ENCODE measurements at regions not wholly inside any gene's neighbourhood (a gene's known extent, or its start where the extent isn't known, plus 50 kb on each side); places are given as distances from the start of the nearest gene placed in this dataset.

DNA sequence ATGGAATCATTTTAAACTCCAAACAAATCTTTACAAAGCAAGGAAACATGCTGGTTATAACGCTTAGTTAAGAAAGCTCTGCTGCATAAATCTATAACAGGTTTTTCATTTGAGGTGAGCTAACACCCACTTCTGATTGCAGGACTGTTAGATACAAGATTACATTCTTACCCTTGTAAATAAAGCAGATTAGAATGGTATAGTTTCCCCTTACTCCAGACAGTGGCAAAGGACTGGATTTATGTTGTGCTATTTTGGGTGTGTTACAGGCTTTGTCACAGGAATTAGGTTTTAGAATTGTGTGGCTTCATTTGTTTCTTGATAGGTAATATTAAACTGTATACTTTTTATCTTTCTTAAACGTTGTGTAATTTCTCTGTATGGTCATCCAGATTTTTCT, 487.6 kb downstream of the ZWINT start:
- Histone ChIP-seq H3K27me3 (replicated peaks in 1 of 4; ENCODE audit: control insufficient read depth in 3 of 4, extremely low read depth in 1 of 4, insufficient read depth in 3 of 4, low read length in 3 of 4) (no peaks in the 10 kb centered on the region), H3K27ac (ENCODE audit: low read depth, low read length) (no peak overlapping the region), H3K79me1 (ENCODE audit: low read depth, low read length) (no peaks in the 10 kb centered on the region), H3K4me3 (ENCODE audit: extremely low read depth in 1 of 4, insufficient read depth in 2 of 4, low read depth in 3 of 4, low read length in 4 of 4) (no peak overlapping the region), H4K5ac (ENCODE audit: insufficient read length, low read depth, low read length) (no peak overlapping the region), H3K23me2 (ENCODE audit: low read depth, low read length) (no peaks in the 10 kb centered on the region; the same call in 1 of the 2 replicates), H3K14ac (ENCODE audit: insufficient read length) (no peak overlapping the region), H2AFZ (ENCODE audit: low read length) (no peak overlapping the region), H4K8ac (ENCODE audit: extremely low read depth, insufficient read depth, low read length) (no peak overlapping the region), H3K79me2 (ENCODE audit: control insufficient read depth in 1 of 2, insufficient read depth in 2 of 2, low read length in 2 of 2) (no peaks in the 10 kb centered on the region), H2BK5ac (ENCODE audit: low read depth, low read length) (no peak overlapping the region), H3K4me1 (replicated peaks in 1 of 4; ENCODE audit: control insufficient read depth in 3 of 4, insufficient read depth in 4 of 4, low read length in 3 of 4) (no peaks in the 10 kb centered on the region), H3K4ac (replicated peaks; ENCODE audit: insufficient read length, low read depth, low read length) (no peak overlapping the region), H2BK120ac (replicated peaks; ENCODE audit: low read depth, low read length) (no peak overlapping the region), H4K91ac (replicated peaks; ENCODE audit: insufficient read length, low read length) (no peak overlapping the region), H2BK20ac (ENCODE audit: low read length) (no peak overlapping the region), H3K9ac (replicated peaks in 1 of 4; ENCODE audit: extremely low read depth in 1 of 4, low read depth in 3 of 4, low read length in 3 of 4) (no peak overlapping the region), H3K9me3 (ENCODE audit: insufficient read depth in 2 of 2, low read depth in 1 of 2, low read length in 1 of 2) (no peaks in the 10 kb centered on the region), H2AK5ac (ENCODE audit: low read depth, low read length) (no peak overlapping the region), H4K20me1 (replicated peaks in 1 of 2; ENCODE audit: control insufficient read depth in 1 of 2, insufficient read depth in 2 of 2, low read length in 2 of 2) (no peaks in the 10 kb centered on the region), H3K18ac (ENCODE audit: extremely low read depth, low read length) (no peak overlapping the region), H2BK12ac (ENCODE audit: low read depth, low read length) (no peak overlapping the region), H2BK15ac (ENCODE audit: low read length) (no peak overlapping the region), H3K23ac (ENCODE audit: insufficient read length) (no peak overlapping the region), H3K36me3 (ENCODE audit: control insufficient read depth in 2 of 4, insufficient read depth in 4 of 4, low read length in 3 of 4) (no peaks in the 10 kb centered on the region), H3K56ac (replicated peaks; ENCODE audit: insufficient read length, low read depth, low read length) (no peak overlapping the region), H3K4me2 (ENCODE audit: insufficient read depth in 1 of 2, low read depth in 2 of 2, low read length in 2 of 2) (no peak overlapping the region)
- ChIA-PET CTCF (ENCODE audit: partially characterized antibody) (no interaction called here), POLR2A (ENCODE audit: partially characterized antibody) (no interaction called here)
- no peak for DNase-seq (ENCODE audit: low read depth in 1 of 2, low spot score in 2 of 2)
- TF ChIP-seq CBX5 (IDR thresholded peaks at IDR 0.05; ENCODE audit: low read depth, low read length) (no peak), HDAC2 (IDR thresholded peaks at IDR 0.05; ENCODE audit: borderline replicate concordance in 1 of 2, low read depth in 2 of 2, low read length in 2 of 2) (no peak), NRF1 (IDR thresholded peaks at IDR 0.05; ENCODE audit: low read depth, low read length) (no peak), TCF12 (IDR thresholded peaks at IDR 0.05; ENCODE audit: low read depth, low read length) (no peak), CREB1 (IDR thresholded peaks at IDR 0.05) (no peak), SIRT6 (IDR thresholded peaks at IDR 0.05; ENCODE audit: low read length) (no peak), SP1 (IDR thresholded peaks at IDR 0.05; ENCODE audit: low read depth, low read length) (no peak), FOSL1 (IDR thresholded peaks at IDR 0.05; ENCODE audit: insufficient read depth, low read depth, low read length) (no peak), BCL11A (IDR thresholded peaks at IDR 0.05; ENCODE audit: low read depth in 2 of 2, low read length in 2 of 2) (no peak), CBX8 (IDR thresholded peaks at IDR 0.05; ENCODE audit: borderline replicate concordance, low read depth, low read length) (no peak)
- no peak for FAIRE-seq
- 90% methylated on average over 2 of the region's 2 CpGs; no CpG with 5 or more reads in 1 of the 2 experiments for WGBS, 2 experiments (ENCODE audit: extremely low coverage in 1 of 2, insufficient coverage in 1 of 2, insufficient read length in 1 of 2, insufficient replicate concordance in 2 of 2, low coverage in 1 of 2, low lambda C conversion rate in 2 of 2, missing lambda C conversion rate in 1 of 2)

Measured in H1 (cell line).